GM23338 (cell line): ENCODE measurements at regions not wholly inside any gene's neighbourhood (a gene's known extent, or its start where the extent isn't known, plus 50 kb on each side); places are given as distances from the start of the nearest gene placed in this dataset.

Experiments
- ATAC-seq: fragments of 200-7000 bp; cut with Tn5 transposase; 3 replicates; pipeline ENCODE4 v1.9.1; 2020
- DNase-seq: peaks from one replicate; pipeline ENCODE4 v3.0.0-alpha.2; 2015; ENCODE audit warnings: low spot score
- H2AFZ ChIP-seq: fragments of 200-600 bp; sonication (generic); 2 replicates; pipeline ENCODE4 v1.8.0; 2016; ENCODE audit warnings: antibody characterized with exemption, mild to moderate bottlenecking, moderate library complexity
- H3F3A ChIP-seq: fragments of 200-600 bp; sonication (generic); replicated peaks from 2 replicates; pipeline ENCODE4 v1.8.0; 2017; ENCODE audit warnings: antibody characterized with exemption, mixed run types, low read depth
- H3K27ac ChIP-seq: fragments of 200-600 bp; sonication (generic); 2 replicates; pipeline ENCODE4 v1.6.1; 2016; ENCODE audit warnings: low read depth
- H3K27me3 ChIP-seq: fragments of 200-600 bp; sonication (generic); 2 replicates; pipeline ENCODE4 v1.8.0; 2016; ENCODE audit warnings: mild to moderate bottlenecking, mixed run types, moderate library complexity; ENCODE audit not compliant: insufficient read depth
- H3K36me3 ChIP-seq: fragments of 200-600 bp; sonication (generic); 2 replicates; pipeline ENCODE4 v1.8.0; 2016; ENCODE audit warnings: mild to moderate bottlenecking; ENCODE audit not compliant: insufficient read depth
- H3K4me1 ChIP-seq: fragments of 200-600 bp; sonication (generic); 2 replicates; pipeline ENCODE4 v1.8.0; 2016; ENCODE audit warnings: mild to moderate bottlenecking, moderate library complexity; ENCODE audit not compliant: insufficient read depth
- H3K4me2 ChIP-seq: fragments of 200-600 bp; sonication (generic); 2 replicates; pipeline ENCODE4 v1.7.1; 2017; ENCODE audit warnings: mixed run types
- H3K4me3 ChIP-seq: fragments of 200-600 bp; sonication (generic); 2 replicates; pipeline ENCODE4 v1.6.1; 2016; ENCODE audit warnings: mixed run types
- H3K79me2 ChIP-seq: fragments of 200-600 bp; sonication (generic); replicated peaks from 2 replicates; pipeline ENCODE4 v1.8.0; 2017; ENCODE audit warnings: mild to moderate bottlenecking; ENCODE audit not compliant: insufficient read depth
- H3K9me2 ChIP-seq: fragments of 200-600 bp; sonication (generic); 2 replicates; pipeline ENCODE4 v1.8.0; 2017; ENCODE audit not compliant: insufficient read depth
- H4K20me1 ChIP-seq: fragments of 200-600 bp; sonication (generic); replicated peaks from 2 replicates; pipeline ENCODE4 v1.8.0; 2017; ENCODE audit warnings: mild to moderate bottlenecking; ENCODE audit not compliant: insufficient read depth
- H3K27ac Mint-ChIP-seq: 2 replicates; pipeline ENCODE4 v1.8.0; 2020; ENCODE audit warnings: inconsistent platforms, mild to moderate bottlenecking, moderate library complexity, mixed read lengths
- H3K27me3 Mint-ChIP-seq: 3 replicates; pipeline ENCODE4 v1.8.0; 2022; ENCODE audit warnings: low read depth, mild to moderate bottlenecking, moderate library complexity, mixed read lengths, inconsistent platforms; ENCODE audit not compliant: insufficient read depth, poor library complexity
- H3K36me3 Mint-ChIP-seq: 3 replicates; pipeline ENCODE4 v1.8.0; 2021; ENCODE audit warnings: low read depth, mild to moderate bottlenecking, inconsistent platforms, moderate library complexity, mixed read lengths
- H3K4me1 Mint-ChIP-seq: 3 replicates; pipeline ENCODE4 v1.8.0; 2020; ENCODE audit warnings: mild to moderate bottlenecking, inconsistent platforms, mixed read lengths
- H3K4me3 Mint-ChIP-seq: 3 replicates; pipeline ENCODE4 v1.8.0; 2021; ENCODE audit warnings: moderate library complexity, mild to moderate bottlenecking, inconsistent platforms, mixed read lengths
- H3K9me3 Mint-ChIP-seq: 3 replicates; pipeline ENCODE4 v1.8.0; 2020; ENCODE audit warnings: moderate library complexity, mild to moderate bottlenecking, inconsistent platforms, mixed read lengths
- CREB1 ChIP-seq: fragments of 250-450 bp; sonication (Bioruptor Pico); IDR thresholded peaks from 2 replicates; pipeline ENCODE4 v1.5.0; 2020; ENCODE audit warnings: low read depth, mild to moderate bottlenecking, moderate library complexity
- CTCF ChIP-seq, 2 experiments: fragments of 200-600 bp in 1 of 2; sonication (generic) in 1 of 2; conservative IDR thresholded peaks; 2 replicates each; pipeline versions ENCODE4 v1.5.1 to v1.6.1; 2016 to 2017; ENCODE audit warnings: antibody characterized with exemption in 2 of 2, low read depth in 2 of 2, mild to moderate bottlenecking in 2 of 2, moderate library complexity in 1 of 2
- ETS1 ChIP-seq: IDR thresholded peaks from 2 replicates; pipeline ENCODE4 v1.6.1; 2016; ENCODE audit warnings: antibody characterized with exemption
- EZH2 ChIP-seq: fragments of 200-600 bp; sonication (generic); IDR thresholded peaks from one replicate; pipeline ENCODE4 v1.8.0; 2017; ENCODE audit warnings: antibody characterized with exemption, mild to moderate bottlenecking, low read depth; ENCODE audit not compliant: unreplicated experiment
- EZH2phosphoT487 ChIP-seq: fragments of 200-600 bp; sonication (generic); IDR thresholded peaks from one replicate; pipeline ENCODE4 v1.8.1; 2018; ENCODE audit warnings: antibody characterized with exemption; ENCODE audit not compliant: unreplicated experiment
- JUNB ChIP-seq: IDR thresholded peaks from one replicate; pipeline ENCODE4 v1.6.1; 2016; ENCODE audit warnings: antibody characterized with exemption; ENCODE audit not compliant: unreplicated experiment
- NANOG ChIP-seq: IDR thresholded peaks from 2 replicates; pipeline ENCODE4 v1.6.1; 2016; ENCODE audit warnings: antibody characterized with exemption, borderline replicate concordance
- POLR2AphosphoS5 ChIP-seq: IDR thresholded peaks from 2 replicates; pipeline ENCODE4 v1.6.1; 2016; ENCODE audit warnings: antibody characterized with exemption, low read depth
- STAT1 ChIP-seq: IDR thresholded peaks from one replicate; pipeline ENCODE4 v1.6.1; 2016; ENCODE audit warnings: antibody characterized with exemption; ENCODE audit not compliant: unreplicated experiment
- ZNF114 ChIP-seq: fragments of 250-450 bp; sonication (Bioruptor Pico); IDR thresholded peaks from 2 replicates; pipeline ENCODE4 v1.5.0; 2020; ENCODE audit warnings: mild to moderate bottlenecking, moderate library complexity
- ZNF331 ChIP-seq: fragments of 250-450 bp; sonication (Bioruptor Pico); IDR thresholded peaks from 2 replicates; pipeline ENCODE4 v1.5.0; 2020; ENCODE audit warnings: low read depth, mild to moderate bottlenecking, moderate library complexity
- TF ChIP-seq, protein P1 (sequence below): IDR thresholded peaks from one replicate; pipeline ENCODE4 v1.6.1; 2018; ENCODE audit warnings: antibody characterized with exemption; ENCODE audit not compliant: unreplicated experiment
- TF ChIP-seq, protein P2 (sequence below): fragments of 250-450 bp; sonication (Bioruptor Pico); IDR thresholded peaks from 2 replicates; pipeline ENCODE4 v1.5.0; 2020; ENCODE audit warnings: mild to moderate bottlenecking, moderate library complexity

DNA sequence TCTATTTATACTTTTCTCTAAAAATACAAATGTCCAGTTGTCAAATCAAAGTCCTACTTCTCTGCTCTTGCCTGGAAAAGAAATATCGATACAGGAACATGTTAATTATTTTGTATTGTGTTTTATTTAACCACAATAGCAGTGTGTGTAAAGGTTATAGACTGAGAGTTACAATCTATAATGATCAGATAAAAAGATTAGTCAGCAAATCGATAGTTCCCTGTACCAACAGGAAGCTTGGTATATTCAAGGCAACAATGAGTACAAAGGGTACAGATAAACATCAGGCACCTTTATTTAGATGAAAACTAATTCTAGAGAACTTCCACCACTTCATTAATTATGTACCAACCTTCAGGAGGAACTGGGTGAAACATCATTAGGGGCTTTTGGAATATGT lies 469.5 kb downstream of the GBA3 start:
- DNase-seq: no peak
- peaks cover 5% of the 10 kb centered on the region for H3K27me3 Mint-ChIP-seq
- no peaks in the 10 kb centered on the region for H3K27me3 ChIP-seq
- H3K27ac ChIP-seq: no peak overlapping the region
- ATAC-seq: no peak
- H3K36me3 ChIP-seq: no peaks in the 10 kb centered on the region
- H3K9me3 Mint-ChIP-seq: no peaks in the 10 kb centered on the region; the same call in 2 of the 3 replicates
- H3F3A ChIP-seq: no peaks in the 10 kb centered on the region
- no peaks in the 10 kb centered on the region for H3K79me2 ChIP-seq
- H2AFZ ChIP-seq: no peak overlapping the region
- H3K4me3 ChIP-seq: no peak overlapping the region
- H3K27ac Mint-ChIP-seq: no peak overlapping the region
- H3K4me1 Mint-ChIP-seq: peaks cover 29% of the 10 kb centered on the region
- TF ChIP-seq CTCF (conservative IDR thresholded peaks at IDR 0.05; ENCODE audit: low read depth in 2 of 2) (no peak), NANOG (no peak), JUNB (no peak), CREB1 (CRISPR knock-in tag) (no peak), EZH2 (no peak), ZNF114 (no peak), STAT1 (no peak), ZNF331 (CRISPR knock-in tag) (no peak), EZH2phosphoT487 (no peak), POLR2AphosphoS5 (no peak), ETS1 (no peak)
- TF ChIP-seq, protein P1, sequence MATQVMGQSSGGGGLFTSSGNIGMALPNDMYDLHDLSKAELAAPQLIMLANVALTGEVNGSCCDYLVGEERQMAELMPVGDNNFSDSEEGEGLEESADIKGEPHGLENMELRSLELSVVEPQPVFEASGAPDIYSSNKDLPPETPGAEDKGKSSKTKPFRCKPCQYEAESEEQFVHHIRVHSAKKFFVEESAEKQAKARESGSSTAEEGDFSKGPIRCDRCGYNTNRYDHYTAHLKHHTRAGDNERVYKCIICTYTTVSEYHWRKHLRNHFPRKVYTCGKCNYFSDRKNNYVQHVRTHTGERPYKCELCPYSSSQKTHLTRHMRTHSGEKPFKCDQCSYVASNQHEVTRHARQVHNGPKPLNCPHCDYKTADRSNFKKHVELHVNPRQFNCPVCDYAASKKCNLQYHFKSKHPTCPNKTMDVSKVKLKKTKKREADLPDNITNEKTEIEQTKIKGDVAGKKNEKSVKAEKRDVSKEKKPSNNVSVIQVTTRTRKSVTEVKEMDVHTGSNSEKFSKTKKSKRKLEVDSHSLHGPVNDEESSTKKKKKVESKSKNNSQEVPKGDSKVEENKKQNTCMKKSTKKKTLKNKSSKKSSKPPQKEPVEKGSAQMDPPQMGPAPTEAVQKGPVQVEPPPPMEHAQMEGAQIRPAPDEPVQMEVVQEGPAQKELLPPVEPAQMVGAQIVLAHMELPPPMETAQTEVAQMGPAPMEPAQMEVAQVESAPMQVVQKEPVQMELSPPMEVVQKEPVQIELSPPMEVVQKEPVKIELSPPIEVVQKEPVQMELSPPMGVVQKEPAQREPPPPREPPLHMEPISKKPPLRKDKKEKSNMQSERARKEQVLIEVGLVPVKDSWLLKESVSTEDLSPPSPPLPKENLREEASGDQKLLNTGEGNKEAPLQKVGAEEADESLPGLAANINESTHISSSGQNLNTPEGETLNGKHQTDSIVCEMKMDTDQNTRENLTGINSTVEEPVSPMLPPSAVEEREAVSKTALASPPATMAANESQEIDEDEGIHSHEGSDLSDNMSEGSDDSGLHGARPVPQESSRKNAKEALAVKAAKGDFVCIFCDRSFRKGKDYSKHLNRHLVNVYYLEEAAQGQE: no peak
- TF ChIP-seq, protein P2, sequence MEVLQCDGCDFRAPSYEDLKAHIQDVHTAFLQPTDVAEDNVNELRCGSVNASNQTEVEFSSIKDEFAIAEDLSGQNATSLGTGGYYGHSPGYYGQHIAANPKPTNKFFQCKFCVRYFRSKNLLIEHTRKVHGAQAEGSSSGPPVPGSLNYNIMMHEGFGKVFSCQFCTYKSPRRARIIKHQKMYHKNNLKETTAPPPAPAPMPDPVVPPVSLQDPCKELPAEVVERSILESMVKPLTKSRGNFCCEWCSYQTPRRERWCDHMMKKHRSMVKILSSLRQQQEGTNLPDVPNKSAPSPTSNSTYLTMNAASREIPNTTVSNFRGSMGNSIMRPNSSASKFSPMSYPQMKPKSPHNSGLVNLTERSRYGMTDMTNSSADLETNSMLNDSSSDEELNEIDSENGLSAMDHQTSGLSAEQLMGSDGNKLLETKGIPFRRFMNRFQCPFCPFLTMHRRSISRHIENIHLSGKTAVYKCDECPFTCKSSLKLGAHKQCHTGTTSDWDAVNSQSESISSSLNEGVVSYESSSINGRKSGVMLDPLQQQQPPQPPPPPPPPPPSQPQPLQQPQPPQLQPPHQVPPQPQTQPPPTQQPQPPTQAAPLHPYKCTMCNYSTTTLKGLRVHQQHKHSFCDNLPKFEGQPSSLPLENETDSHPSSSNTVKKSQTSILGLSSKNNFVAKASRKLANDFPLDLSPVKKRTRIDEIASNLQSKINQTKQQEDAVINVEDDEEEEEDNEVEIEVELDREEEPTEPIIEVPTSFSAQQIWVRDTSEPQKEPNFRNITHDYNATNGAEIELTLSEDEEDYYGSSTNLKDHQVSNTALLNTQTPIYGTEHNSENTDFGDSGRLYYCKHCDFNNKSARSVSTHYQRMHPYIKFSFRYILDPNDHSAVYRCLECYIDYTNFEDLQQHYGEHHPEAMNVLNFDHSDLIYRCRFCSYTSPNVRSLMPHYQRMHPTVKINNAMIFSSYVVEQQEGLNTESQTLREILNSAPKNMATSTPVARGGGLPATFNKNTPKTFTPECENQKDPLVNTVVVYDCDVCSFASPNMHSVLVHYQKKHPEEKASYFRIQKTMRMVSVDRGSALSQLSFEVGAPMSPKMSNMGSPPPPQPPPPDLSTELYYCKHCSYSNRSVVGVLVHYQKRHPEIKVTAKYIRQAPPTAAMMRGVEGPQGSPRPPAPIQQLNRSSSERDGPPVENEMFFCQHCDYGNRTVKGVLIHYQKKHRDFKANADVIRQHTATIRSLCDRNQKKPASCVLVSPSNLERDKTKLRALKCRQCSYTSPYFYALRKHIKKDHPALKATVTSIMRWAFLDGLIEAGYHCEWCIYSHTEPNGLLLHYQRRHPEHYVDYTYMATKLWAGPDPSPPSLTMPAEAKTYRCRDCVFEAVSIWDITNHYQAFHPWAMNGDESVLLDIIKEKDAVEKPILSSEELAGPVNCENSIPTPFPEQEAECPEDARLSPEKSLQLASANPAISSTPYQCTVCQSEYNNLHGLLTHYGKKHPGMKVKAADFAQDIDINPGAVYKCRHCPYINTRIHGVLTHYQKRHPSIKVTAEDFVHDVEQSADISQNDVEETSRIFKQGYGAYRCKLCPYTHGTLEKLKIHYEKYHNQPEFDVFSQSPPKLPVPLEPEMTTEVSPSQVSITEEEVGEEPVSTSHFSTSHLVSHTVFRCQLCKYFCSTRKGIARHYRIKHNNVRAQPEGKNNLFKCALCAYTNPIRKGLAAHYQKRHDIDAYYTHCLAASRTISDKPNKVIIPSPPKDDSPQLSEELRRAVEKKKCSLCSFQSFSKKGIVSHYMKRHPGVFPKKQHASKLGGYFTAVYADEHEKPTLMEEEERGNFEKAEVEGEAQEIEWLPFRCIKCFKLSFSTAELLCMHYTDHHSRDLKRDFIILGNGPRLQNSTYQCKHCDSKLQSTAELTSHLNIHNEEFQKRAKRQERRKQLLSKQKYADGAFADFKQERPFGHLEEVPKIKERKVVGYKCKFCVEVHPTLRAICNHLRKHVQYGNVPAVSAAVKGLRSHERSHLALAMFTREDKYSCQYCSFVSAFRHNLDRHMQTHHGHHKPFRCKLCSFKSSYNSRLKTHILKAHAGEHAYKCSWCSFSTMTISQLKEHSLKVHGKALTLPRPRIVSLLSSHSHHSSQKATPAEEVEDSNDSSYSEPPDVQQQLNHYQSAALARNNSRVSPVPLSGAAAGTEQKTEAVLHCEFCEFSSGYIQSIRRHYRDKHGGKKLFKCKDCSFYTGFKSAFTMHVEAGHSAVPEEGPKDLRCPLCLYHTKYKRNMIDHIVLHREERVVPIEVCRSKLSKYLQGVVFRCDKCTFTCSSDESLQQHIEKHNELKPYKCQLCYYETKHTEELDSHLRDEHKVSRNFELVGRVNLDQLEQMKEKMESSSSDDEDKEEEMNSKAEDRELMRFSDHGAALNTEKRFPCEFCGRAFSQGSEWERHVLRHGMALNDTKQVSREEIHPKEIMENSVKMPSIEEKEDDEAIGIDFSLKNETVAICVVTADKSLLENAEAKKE: no peak
- H3K9me2 ChIP-seq: no peaks in the 10 kb centered on the region
- H3K4me1 ChIP-seq: peaks cover 24% of the 10 kb centered on the region
- H3K4me2 ChIP-seq: peak overlapping the region; percentile 11; the same call in 1 of the 2 replicates
- no peak overlapping the region for H3K4me3 Mint-ChIP-seq
- H4K20me1 ChIP-seq: no peaks in the 10 kb centered on the region
- H3K36me3 Mint-ChIP-seq: peaks cover 3% of the 10 kb centered on the region; the same call in 1 of the 3 replicates
